ENCODE measurements at regions not wholly inside any gene's neighbourhood (a gene's known extent, or its start where the extent isn't known, plus 50 kb on each side); places are given as distances from the start of the nearest gene placed in this dataset.
"Not testable (repeated sequence)": the region's sequence is repeated elsewhere in the genome, so short reads cannot be mapped to it uniquely, and the experiment has no call there.

DNA sequence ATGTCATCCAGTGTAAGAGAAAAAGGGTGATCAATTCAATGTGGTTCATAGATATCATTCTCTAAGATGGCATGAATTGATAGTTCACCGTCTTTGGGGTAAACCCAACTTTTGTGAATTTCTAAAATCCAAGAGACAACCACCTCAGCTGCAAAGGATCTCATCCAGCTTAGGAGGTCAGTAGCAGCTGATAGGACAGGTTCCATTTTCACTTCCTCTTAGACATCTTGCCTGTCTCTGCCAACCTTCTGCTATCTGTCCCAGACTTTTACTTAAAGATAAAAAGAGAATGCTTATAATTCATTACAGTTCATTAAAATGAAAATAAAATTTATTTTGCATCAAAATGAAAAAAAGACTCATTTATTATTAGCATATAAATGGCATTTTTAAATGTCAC, 468.2 kb downstream of the XYLT1 start:
- no peak overlapping the region for H2AFZ ChIP-seq (ENCODE audit: low read depth, low read length)
- TF ChIP-seq, protein P1, sequence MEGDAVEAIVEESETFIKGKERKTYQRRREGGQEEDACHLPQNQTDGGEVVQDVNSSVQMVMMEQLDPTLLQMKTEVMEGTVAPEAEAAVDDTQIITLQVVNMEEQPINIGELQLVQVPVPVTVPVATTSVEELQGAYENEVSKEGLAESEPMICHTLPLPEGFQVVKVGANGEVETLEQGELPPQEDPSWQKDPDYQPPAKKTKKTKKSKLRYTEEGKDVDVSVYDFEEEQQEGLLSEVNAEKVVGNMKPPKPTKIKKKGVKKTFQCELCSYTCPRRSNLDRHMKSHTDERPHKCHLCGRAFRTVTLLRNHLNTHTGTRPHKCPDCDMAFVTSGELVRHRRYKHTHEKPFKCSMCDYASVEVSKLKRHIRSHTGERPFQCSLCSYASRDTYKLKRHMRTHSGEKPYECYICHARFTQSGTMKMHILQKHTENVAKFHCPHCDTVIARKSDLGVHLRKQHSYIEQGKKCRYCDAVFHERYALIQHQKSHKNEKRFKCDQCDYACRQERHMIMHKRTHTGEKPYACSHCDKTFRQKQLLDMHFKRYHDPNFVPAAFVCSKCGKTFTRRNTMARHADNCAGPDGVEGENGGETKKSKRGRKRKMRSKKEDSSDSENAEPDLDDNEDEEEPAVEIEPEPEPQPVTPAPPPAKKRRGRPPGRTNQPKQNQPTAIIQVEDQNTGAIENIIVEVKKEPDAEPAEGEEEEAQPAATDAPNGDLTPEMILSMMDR (IDR thresholded peaks at IDR 0.05; ENCODE audit: borderline replicate concordance, extremely low read depth, low read length, poor library complexity, severe bottlenecking) = no peak
- no peak for TF ChIP-seq EZH2 (IDR thresholded peaks at IDR 0.05; ENCODE audit: borderline replicate concordance, low read depth, low read length, severe bottlenecking)
- H3K9me3 ChIP-seq (ENCODE audit: insufficient read depth, low read length, severe bottlenecking) = no peaks in the 10 kb centered on the region
- ATAC-seq (ENCODE audit: insufficient read depth, low read depth) (no peak), DNase-seq (no peak)
- H3K27ac ChIP-seq (ENCODE audit: low read length) = no peak overlapping the region
- no peaks in the 10 kb centered on the region for H3K79me2 ChIP-seq (ENCODE audit: insufficient read depth, low read length)
- H3K9ac ChIP-seq (ENCODE audit: low read depth, low read length) = no peak overlapping the region
- no peak overlapping the region for H3K4me2 ChIP-seq (ENCODE audit: insufficient read depth, low read length)
- H3K36me3 ChIP-seq (ENCODE audit: insufficient read depth, low read length) = no peaks in the 10 kb centered on the region
- H3K4me1 ChIP-seq (ENCODE audit: insufficient read depth, low read length) = no peaks in the 10 kb centered on the region
- H3K4me3 ChIP-seq (ENCODE audit: low read depth in 1 of 2, low read length in 2 of 2) = no peak overlapping the region
- no peaks in the 10 kb centered on the region for H3K27me3 ChIP-seq (ENCODE audit: insufficient read depth, low read length, poor library complexity)
- no peaks in the 10 kb centered on the region for H4K20me1 ChIP-seq (ENCODE audit: insufficient read depth, low read length)

DNA sequence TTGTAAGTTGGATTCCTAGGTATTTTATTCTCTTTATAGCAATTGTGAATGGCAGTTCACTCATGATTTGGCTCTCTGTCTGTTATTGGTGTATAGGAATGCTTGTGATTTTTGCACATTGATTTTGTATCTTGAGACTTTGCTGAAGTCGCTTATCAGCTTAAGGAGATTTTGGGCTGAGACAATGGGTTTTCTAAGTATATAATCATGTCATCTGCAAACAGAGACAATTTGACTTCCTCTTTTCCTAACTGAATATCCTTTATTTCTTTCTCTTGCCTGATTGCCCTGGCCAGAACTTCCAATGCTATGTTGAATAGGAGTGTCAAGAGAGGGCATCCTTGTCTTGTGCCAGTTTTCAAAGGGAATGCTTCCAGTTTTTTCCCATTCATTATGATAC, 464.8 kb downstream of the XYLT1 start:
- H3K9me3 ChIP-seq (ENCODE audit: insufficient read depth, low read length, severe bottlenecking); H3K27me3 ChIP-seq (ENCODE audit: insufficient read depth, low read length, poor library complexity); H4K20me1 ChIP-seq (ENCODE audit: insufficient read depth, low read length); ATAC-seq (ENCODE audit: insufficient read depth, low read depth); H3K36me3 ChIP-seq (ENCODE audit: insufficient read depth, low read length); H3K79me2 ChIP-seq (ENCODE audit: insufficient read depth, low read length); H3K4me3 ChIP-seq (ENCODE audit: low read depth in 1 of 2, low read length in 2 of 2); H3K4me2 ChIP-seq (ENCODE audit: insufficient read depth, low read length); DNase-seq; H3K4me1 ChIP-seq (ENCODE audit: insufficient read depth, low read length); H3K9ac ChIP-seq (ENCODE audit: low read depth, low read length); H3K27ac ChIP-seq (ENCODE audit: low read length); H2AFZ ChIP-seq (ENCODE audit: low read depth, low read length): not testable (repeated sequence)

DNA sequence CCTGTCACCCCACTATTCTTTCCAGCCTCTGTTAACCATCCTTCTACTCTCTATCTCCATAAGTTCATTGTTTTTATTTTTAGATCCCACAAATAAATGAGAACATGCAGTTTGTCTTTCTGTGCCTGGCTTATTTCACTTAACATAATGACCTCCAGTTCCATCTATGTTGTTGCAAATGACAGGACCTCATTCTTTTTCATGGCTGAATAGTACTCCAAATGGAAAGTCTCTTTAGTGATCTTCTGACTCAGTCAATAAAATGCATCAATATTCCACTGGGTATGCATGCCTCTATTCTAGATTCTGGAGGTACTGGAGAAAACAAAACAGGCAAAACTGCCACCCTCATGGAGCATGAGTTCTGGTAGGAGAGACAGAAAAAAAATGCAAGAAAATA, 459.0 kb downstream of the XYLT1 start:
- no peaks in the 10 kb centered on the region for H3K36me3 ChIP-seq (ENCODE audit: insufficient read depth, low read length)
- no peak overlapping the region for H2AFZ ChIP-seq (ENCODE audit: low read depth, low read length)
- no peaks in the 10 kb centered on the region for H3K4me1 ChIP-seq (ENCODE audit: insufficient read depth, low read length)
- no peaks in the 10 kb centered on the region for H4K20me1 ChIP-seq (ENCODE audit: insufficient read depth, low read length)
- DNase-seq (no peak), ATAC-seq (ENCODE audit: insufficient read depth, low read depth) (no peak)
- H3K79me2 ChIP-seq (ENCODE audit: insufficient read depth, low read length) = no peaks in the 10 kb centered on the region
- H3K27ac ChIP-seq (ENCODE audit: low read length) = no peak overlapping the region
- no peak overlapping the region for H3K9ac ChIP-seq (ENCODE audit: low read depth, low read length)
- no peak overlapping the region for H3K4me3 ChIP-seq (ENCODE audit: low read depth in 1 of 2, low read length in 2 of 2)
- TF ChIP-seq EZH2 (IDR thresholded peaks at IDR 0.05; ENCODE audit: borderline replicate concordance, low read depth, low read length, severe bottlenecking) = no peak
- TF ChIP-seq, protein P1 (IDR thresholded peaks at IDR 0.05; ENCODE audit: borderline replicate concordance, extremely low read depth, low read length, poor library complexity, severe bottlenecking) = no peak
- H3K27me3 ChIP-seq (ENCODE audit: insufficient read depth, low read length, poor library complexity) = no peaks in the 10 kb centered on the region
- H3K9me3 ChIP-seq (ENCODE audit: insufficient read depth, low read length, severe bottlenecking) = no peaks in the 10 kb centered on the region
- H3K4me2 ChIP-seq (ENCODE audit: insufficient read depth, low read length) = no peak overlapping the region

DNA sequence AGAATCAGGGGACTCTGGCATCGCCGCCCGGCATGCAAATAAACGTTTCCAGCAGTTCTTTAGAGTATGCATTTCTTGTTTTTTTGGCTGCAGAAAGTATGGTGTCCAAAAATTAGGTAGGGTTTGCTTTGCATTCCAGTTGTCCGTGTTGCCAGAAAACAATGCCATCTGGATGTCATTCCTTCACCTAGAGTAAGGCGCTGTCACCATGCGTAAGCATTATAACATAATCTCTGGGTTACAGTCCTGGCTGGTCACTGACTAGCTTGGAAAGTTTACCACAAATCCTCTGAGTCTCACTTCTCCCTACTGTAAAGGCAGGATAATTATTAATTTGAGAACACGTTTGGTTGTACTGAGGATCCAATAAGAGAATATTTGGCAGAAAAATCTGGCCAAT, 457.7 kb downstream of the XYLT1 start:
- H3K36me3 ChIP-seq (ENCODE audit: insufficient read depth, low read length) = no peaks in the 10 kb centered on the region
- no peak overlapping the region for H2AFZ ChIP-seq (ENCODE audit: low read depth, low read length)
- no peaks in the 10 kb centered on the region for H4K20me1 ChIP-seq (ENCODE audit: insufficient read depth, low read length)
- no peak overlapping the region for H3K27ac ChIP-seq (ENCODE audit: low read length)
- ATAC-seq (ENCODE audit: insufficient read depth, low read depth) (no peak), DNase-seq (no peak)
- no peak overlapping the region for H3K4me2 ChIP-seq (ENCODE audit: insufficient read depth, low read length)
- no peak overlapping the region for H3K4me3 ChIP-seq (ENCODE audit: low read depth in 1 of 2, low read length in 2 of 2)
- no peaks in the 10 kb centered on the region for H3K9me3 ChIP-seq (ENCODE audit: insufficient read depth, low read length, severe bottlenecking)
- H3K9ac ChIP-seq (ENCODE audit: low read depth, low read length) = no peak overlapping the region
- H3K79me2 ChIP-seq (ENCODE audit: insufficient read depth, low read length) = no peaks in the 10 kb centered on the region
- no peaks in the 10 kb centered on the region for H3K27me3 ChIP-seq (ENCODE audit: insufficient read depth, low read length, poor library complexity)
- H3K4me1 ChIP-seq (ENCODE audit: insufficient read depth, low read length) = no peaks in the 10 kb centered on the region
- TF ChIP-seq, protein P1 (IDR thresholded peaks at IDR 0.05; ENCODE audit: borderline replicate concordance, extremely low read depth, low read length, poor library complexity, severe bottlenecking) = no peak
- TF ChIP-seq EZH2 (IDR thresholded peaks at IDR 0.05; ENCODE audit: borderline replicate concordance, low read depth, low read length, severe bottlenecking) = no peak

All from DND-41 (cell line).